ENCODE measurements at regions not wholly inside any gene's neighbourhood (a gene's known extent, or its start where the extent isn't known, plus 50 kb on each side); places are given as distances from the start of the nearest gene placed in this dataset.

DNA sequence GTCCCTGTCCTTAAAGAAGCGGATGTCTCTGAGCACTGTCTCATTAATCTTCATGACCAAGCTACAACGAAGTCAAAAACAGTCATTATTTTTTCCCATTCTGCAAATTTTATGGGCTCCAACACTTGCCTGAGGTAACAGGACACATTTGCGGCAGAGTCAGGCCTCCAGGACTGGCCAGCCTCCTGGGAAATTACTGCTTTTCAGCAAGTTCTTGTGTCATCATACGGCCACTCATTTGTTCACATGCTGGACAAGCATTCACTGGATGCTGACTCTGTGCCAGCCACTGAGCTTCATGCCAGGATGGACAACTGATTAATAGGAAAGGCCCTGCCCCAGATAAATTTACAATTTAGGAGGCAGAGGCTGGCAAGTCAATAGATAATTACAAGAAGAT is 305.7 kb downstream of the ACTL7B start:
- Histone ChIP-seq H3K27ac (no peak overlapping the region), H4K20me1 (no peaks in the 10 kb centered on the region), H3K4me3 (no peak overlapping the region), H3K36me3 (no peaks in the 10 kb centered on the region), H3K27me3 (no peaks in the 10 kb centered on the region), H3K9ac (no peak overlapping the region), H3K4me2 (no peak overlapping the region), H3K4me1 (peaks cover 0 to 9% (median 5%) of the 10 kb centered on the region in 10 experiments; a peak in 7 of 20 replicates), H3K9me3 (replicated peaks in 1 of 11) (no peaks in the 10 kb centered on the region)
- no peak for TF ChIP-seq Cebpa-rat (IDR thresholded peaks at IDR 0.05)

- H3K27ac ChIP-seq, result no peak overlapping the region
- TF ChIP-seq Cebpa-rat (IDR thresholded peaks at IDR 0.05), result no peak
- H3K9me3 ChIP-seq (replicated peaks in 1 of 11), result no peaks in the 10 kb centered on the region
- H3K4me3 ChIP-seq, result no peak overlapping the region
- H3K4me2 ChIP-seq, result no peak overlapping the region
- no peak overlapping the region for H3K9ac ChIP-seq
- no peaks in the 10 kb centered on the region for H4K20me1 ChIP-seq
- no peaks in the 10 kb centered on the region for H3K27me3 ChIP-seq
- peaks cover 0 to 9% (median 5%) of the 10 kb centered on the region in 10 experiments; a peak in 7 of 20 replicates for H3K4me1 ChIP-seq
- no peaks in the 10 kb centered on the region for H3K36me3 ChIP-seq
These were observed 306.6 kb downstream of the ACTL7B start for GRCh38 chr9:108549184-108549583.

DNA sequence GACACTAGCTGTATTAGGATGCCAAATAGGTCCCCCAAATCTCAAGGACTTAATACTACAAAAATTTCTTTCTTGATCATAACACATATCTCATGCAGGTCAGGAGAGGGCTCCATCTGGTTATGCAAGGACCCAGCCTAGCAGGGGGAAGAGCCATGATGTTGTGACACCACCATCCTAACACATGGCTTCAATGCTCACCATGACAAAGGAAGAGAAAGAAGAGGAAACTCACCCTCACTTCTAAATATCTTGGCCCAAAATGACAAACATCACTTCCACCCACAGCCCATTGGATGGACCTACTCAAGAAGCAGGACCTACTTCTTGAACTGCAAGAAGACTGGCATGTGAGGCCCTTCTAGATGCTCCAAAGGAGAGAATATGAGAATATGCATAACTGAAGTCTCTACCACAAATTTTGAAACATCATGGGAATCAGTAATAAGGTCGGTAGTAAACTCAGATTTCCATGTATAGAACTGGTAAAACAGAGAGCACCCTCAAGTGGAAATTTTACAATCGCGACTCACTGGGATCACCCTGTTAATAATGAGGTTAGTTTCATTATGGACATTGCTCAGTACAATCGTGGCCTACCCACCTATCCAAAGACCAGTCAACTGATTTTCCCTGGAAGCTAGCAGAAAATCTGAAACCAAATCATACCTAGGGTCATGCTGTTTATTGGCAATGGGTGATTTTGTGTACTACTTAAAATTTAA is 308.2 kb downstream of the ACTL7B start:
- H3K4me2 ChIP-seq, result no peak overlapping the region
- H3K9ac ChIP-seq, result no peak overlapping the region
- H3K36me3 ChIP-seq, result no peaks in the 10 kb centered on the region
- TF ChIP-seq Cebpa-rat (IDR thresholded peaks at IDR 0.05), result no peak
- H3K4me3 ChIP-seq, result no peak overlapping the region
- H3K4me1 ChIP-seq, result peaks cover 0 to 9% (median 0%) of the 10 kb centered on the region in 10 experiments; a peak in 4 of 20 replicates
- H3K27me3 ChIP-seq, result no peaks in the 10 kb centered on the region
- no peaks in the 10 kb centered on the region for H3K9me3 ChIP-seq (replicated peaks in 1 of 11)
- no peaks in the 10 kb centered on the region for H4K20me1 ChIP-seq
- H3K27ac ChIP-seq, result no peak overlapping the region

DNA sequence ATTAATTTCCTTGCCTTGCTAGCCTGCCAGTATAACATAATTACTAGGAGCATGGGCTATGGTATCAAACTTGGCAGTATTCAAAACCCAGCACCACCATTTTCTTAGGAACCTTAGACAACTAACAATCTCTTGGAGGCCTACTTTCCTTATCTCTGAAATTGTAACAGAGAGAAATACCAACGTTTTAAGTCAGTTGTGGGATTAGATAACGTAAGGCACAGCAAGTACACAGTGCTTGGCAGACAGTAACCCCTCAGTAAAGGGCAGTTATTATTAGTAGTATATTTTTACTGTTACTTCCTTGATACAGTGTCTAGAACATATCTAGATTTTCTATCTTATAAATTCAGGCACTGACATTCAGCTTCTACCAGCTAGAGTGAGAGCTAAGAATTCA is 309.6 kb downstream of the ACTL7B start:
- Histone ChIP-seq H3K9ac (no peak overlapping the region), H4K20me1 (no peaks in the 10 kb centered on the region), H3K27ac (no peak overlapping the region), H3K9me3 (replicated peaks in 1 of 11) (no peaks in the 10 kb centered on the region), H3K36me3 (no peaks in the 10 kb centered on the region), H3K4me1 (peaks cover 0 to 7% (median 0%) of the 10 kb centered on the region in 10 experiments; a peak in 4 of 20 replicates), H3K4me3 (no peak overlapping the region), H3K4me2 (no peak overlapping the region), H3K27me3 (no peaks in the 10 kb centered on the region)
- no peak for TF ChIP-seq Cebpa-rat (IDR thresholded peaks at IDR 0.05)

DNA sequence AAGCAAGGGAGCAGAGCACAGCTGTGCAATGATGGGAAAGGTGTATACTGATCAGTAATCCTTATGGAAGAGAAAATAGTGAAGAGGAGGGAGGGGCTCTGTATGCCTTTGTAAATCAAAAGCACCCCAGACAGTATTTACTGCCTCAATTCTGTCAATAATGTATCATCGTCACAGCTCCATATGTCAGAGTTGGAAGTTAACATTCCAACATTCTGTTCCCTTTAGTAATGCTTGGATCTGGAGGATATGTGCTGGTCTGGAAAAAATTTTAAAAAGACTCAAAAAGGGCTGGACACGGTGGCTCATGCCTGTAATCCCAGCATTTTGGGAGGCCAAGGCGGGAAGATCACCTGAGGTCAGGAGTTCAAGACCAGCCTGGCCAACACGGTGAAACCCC is 310.4 kb downstream of the ACTL7B start:
- Histone ChIP-seq H3K9ac (no peak overlapping the region), H3K4me1 (peaks cover 0 to 7% (median 0%) of the 10 kb centered on the region in 10 experiments; a peak in 1 of 20 replicates), H3K27me3 (no peaks in the 10 kb centered on the region), H3K4me2 (no peak overlapping the region), H3K27ac (no peak overlapping the region), H4K20me1 (no peaks in the 10 kb centered on the region), H3K36me3 (no peaks in the 10 kb centered on the region), H3K4me3 (no peak overlapping the region), H3K9me3 (replicated peaks in 1 of 11) (no peaks in the 10 kb centered on the region)
- no peak for TF ChIP-seq Cebpa-rat (IDR thresholded peaks at IDR 0.05)

- H4K20me1 ChIP-seq, result no peaks in the 10 kb centered on the region
These were observed 310.9 kb downstream of the ACTL7B start for GRCh38 chr9:108544866-108545265.

GRCh38 chr9:108543251-108543778 is 312.5 kb downstream of the ACTL7B start:
- Histone ChIP-seq H3K36me3 (no peaks in the 10 kb centered on the region), H3K27me3 (no peaks in the 10 kb centered on the region), H3K27ac (no peak overlapping the region), H3K9ac (no peak overlapping the region), H3K4me2 (no peak overlapping the region), H4K20me1 (no peaks in the 10 kb centered on the region), H3K4me3 (no peak overlapping the region), H3K9me3 (replicated peaks in 1 of 11) (no peaks in the 10 kb centered on the region), H3K4me1 (peaks cover 0 to 7% (median 0%) of the 10 kb centered on the region in 10 experiments; a peak in 1 of 20 replicates)
- TF ChIP-seq Cebpa-rat (IDR thresholded peaks at IDR 0.05), result no peak

More at GRCh38 chr9:108544866-108545265, 310.9 kb downstream of the ACTL7B start:
- Histone ChIP-seq H3K27me3 (no peaks in the 10 kb centered on the region), H3K4me1 (peaks cover 0 to 7% (median 0%) of the 10 kb centered on the region in 10 experiments; a peak in 1 of 20 replicates), H3K9me3 (replicated peaks in 1 of 11) (no peaks in the 10 kb centered on the region), H3K27ac (no peak overlapping the region), H3K36me3 (no peaks in the 10 kb centered on the region), H3K4me3 (no peak overlapping the region), H3K4me2 (no peak overlapping the region), H3K9ac (no peak overlapping the region)
- no peak for TF ChIP-seq Cebpa-rat (IDR thresholded peaks at IDR 0.05)

DNA sequence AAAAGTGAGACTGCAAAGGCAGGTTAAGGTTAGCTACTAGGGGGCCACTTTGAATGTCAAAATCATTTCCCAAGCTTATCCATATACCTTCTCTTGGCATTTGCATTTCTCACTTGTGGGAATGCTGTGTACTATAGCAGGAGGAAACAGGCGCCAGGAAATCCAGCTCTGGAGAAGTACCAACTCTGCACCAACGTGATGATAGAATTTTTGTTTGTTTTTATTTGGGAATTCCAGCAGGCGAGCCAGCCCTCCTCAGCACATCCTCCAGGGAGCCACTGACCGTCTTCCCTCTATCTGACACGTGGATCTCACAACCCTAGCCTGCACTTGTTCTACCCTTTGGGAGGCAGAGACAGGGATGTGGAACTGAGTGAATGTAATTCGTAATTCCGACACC is 318.0 kb downstream of the ACTL7B start:
- peaks cover 0 to 7% (median 0%) of the 10 kb centered on the region in 10 experiments; a peak in 1 of 20 replicates for H3K4me1 ChIP-seq
- H3K9ac ChIP-seq, result no peak overlapping the region
- no peaks in the 10 kb centered on the region for H3K36me3 ChIP-seq
- 0 out of 22 replicates have a peak, but pooled peaks cover 0 to 4% (median 0%) of the 10 kb centered on the region in 11 experiments for H3K9me3 ChIP-seq (replicated peaks in 1 of 11)
- H4K20me1 ChIP-seq, result no peaks in the 10 kb centered on the region
- TF ChIP-seq Cebpa-rat (IDR thresholded peaks at IDR 0.05), result no peak
- H3K4me2 ChIP-seq, result no peak overlapping the region
- H3K27me3 ChIP-seq, result no peaks in the 10 kb centered on the region
- H3K4me3 ChIP-seq, result no peak overlapping the region
- H3K27ac ChIP-seq, result no peak overlapping the region

- no peak overlapping the region for H3K9ac ChIP-seq
- H3K9me3 ChIP-seq (replicated peaks in 1 of 11), result 0 out of 22 replicates have a peak, but pooled peaks cover 0 to 4% (median 0%) of the 10 kb centered on the region in 11 experiments
- peaks cover 0 to 3% (median 0%) of the 10 kb centered on the region in 10 experiments; a peak in 1 of 20 replicates for H3K4me1 ChIP-seq
- H4K20me1 ChIP-seq, result no peaks in the 10 kb centered on the region
- no peak overlapping the region for H3K4me2 ChIP-seq
- no peaks in the 10 kb centered on the region for H3K36me3 ChIP-seq
- no peak overlapping the region for H3K27ac ChIP-seq
- H3K4me3 ChIP-seq, result no peak overlapping the region
- H3K27me3 ChIP-seq, result no peaks in the 10 kb centered on the region
- no peak for TF ChIP-seq Cebpa-rat (IDR thresholded peaks at IDR 0.05)
These were observed 318.8 kb downstream of the ACTL7B start for GRCh38 chr9:108536836-108537601.

Data from BLaER1 treated with 17β-estradiol and CSF1 and Interleukin-3, amounts not matched to agents 10 nM and 100 nM (cell line).